GM12878 (cell line): ENCODE measurements at regions not wholly inside any gene's neighbourhood (a gene's known extent, or its start where the extent isn't known, plus 50 kb on each side); places are given as distances from the start of the nearest gene placed in this dataset.

Experiments used
- BACH1 ChIP-seq: fragments of 450-650 bp; IDR thresholded peaks from 2 replicates; pipeline ENCODE4 v1.6.1; 2017; ENCODE audit warnings: mild to moderate bottlenecking, borderline replicate concordance
- CBFB ChIP-seq: IDR thresholded peaks from 2 replicates; pipeline ENCODE4 v1.6.1; 2016; ENCODE audit warnings: antibody characterized with exemption, low read depth
- CTCF ChIP-seq, 3 experiments: IDR thresholded peaks in 2 of 3; conservative IDR thresholded peaks in 1 of 3; 2 replicates each; pipeline ENCODE4 v1.5.1; 2011; ENCODE audit warnings: low read depth in 3 of 3, low read length in 3 of 3, mild to moderate bottlenecking in 3 of 3, control low read depth in 2 of 3, moderate library complexity in 2 of 3, inconsistent platforms in 1 of 3, mixed read lengths in 1 of 3; ENCODE audit not compliant: control insufficient read depth in 2 of 3, insufficient read depth in 1 of 3; ENCODE audit errors: extremely low read depth in 1 of 3
- EZH2 ChIP-seq: IDR thresholded peaks from 2 replicates; pipeline ENCODE4 v1.6.1; 2012; ENCODE audit warnings: low read depth, mild to moderate bottlenecking, control low read depth, inconsistent platforms, low read length, borderline replicate concordance; ENCODE audit not compliant: control insufficient read depth
- FOS ChIP-seq: IDR thresholded peaks from 3 replicates; pipeline ENCODE4 v1.6.1; 2011; ENCODE audit warnings: borderline replicate concordance; ENCODE audit not compliant: insufficient read length; ENCODE audit errors: extremely low read depth
- HDAC2 ChIP-seq: fragments of 200-600 bp; sonication (generic); IDR thresholded peaks from 2 replicates; pipeline ENCODE4 v1.6.1; 2017
- MAX ChIP-seq: IDR thresholded peaks from 2 replicates; pipeline ENCODE4 v1.6.1; 2012; ENCODE audit warnings: low read depth, low read length, improper control_type of control experiment
- NRF1 ChIP-seq: conservative IDR thresholded peaks from 2 replicates; pipeline ENCODE4 v1.6.1; 2011; ENCODE audit warnings: mild to moderate bottlenecking, low read depth, low read length, improper control_type of control experiment
- RAD21 ChIP-seq: IDR thresholded peaks from 2 replicates; pipeline ENCODE4 v1.6.1; 2011; ENCODE audit warnings: mild to moderate bottlenecking, low read depth, low read length, moderate library complexity; ENCODE audit not compliant: insufficient read depth
- USF2 ChIP-seq: IDR thresholded peaks from 2 replicates; pipeline ENCODE4 v1.6.1; 2011; ENCODE audit warnings: low read depth, low read length, improper control_type of control experiment, borderline replicate concordance

GRCh38 chr15:59764775-59765174 is 75.7 kb upstream of the BNIP2 start:
- TF ChIP-seq FOS (no peak), RAD21 (no peak), HDAC2 (no peak), NRF1 (no peak), USF2 (no peak), BACH1 (no peak), CTCF (IDR thresholded peaks at IDR 0.05 in 2 of 3, conservative IDR thresholded peaks at IDR 0.05 in 1 of 3; ENCODE audit: control insufficient read depth in 2 of 3, extremely low read depth in 1 of 3, insufficient read depth in 1 of 3, low read depth in 3 of 3, low read length in 3 of 3) (peak in 1 of 3 experiments; percentile 13; a peak in 2 of 6 replicates), EZH2 (no peak), CBFB (no peak), MAX (no peak)
